B cell (primary cell): ENCODE measurements at regions not wholly inside any gene's neighbourhood (a gene's known extent, or its start where the extent isn't known, plus 50 kb on each side); places are given as distances from the start of the nearest gene placed in this dataset.
"Not testable (repeated sequence)": the region's sequence is repeated elsewhere in the genome, so short reads cannot be mapped to it uniquely, and the experiment has no call there.

Source experiments
- CTCF ChIP-seq: fragments of 200-600 bp; IDR thresholded peaks from one replicate; pipeline ENCODE4 v1.8.0; 2022; ENCODE audit warnings: antibody characterized with exemption, mild to moderate bottlenecking
- EZH2 ChIP-seq: IDR thresholded peaks from 2 replicates; pipeline ENCODE4 v1.6.1; 2012; ENCODE audit warnings: borderline replicate concordance, low read depth, mild to moderate bottlenecking, moderate library complexity, low read length; ENCODE audit not compliant: insufficient read depth, poor library complexity, severe bottlenecking

- TF ChIP-seq CTCF, EZH2: not testable (repeated sequence)
Measured at GRCh38 chr4:138352446-138352845, 110.3 kb upstream of the SLC7A11 start.
